ENCODE measurements at regions not wholly inside any gene's neighbourhood (a gene's known extent, or its start where the extent isn't known, plus 50 kb on each side); places are given as distances from the start of the nearest gene placed in this dataset.

DNA sequence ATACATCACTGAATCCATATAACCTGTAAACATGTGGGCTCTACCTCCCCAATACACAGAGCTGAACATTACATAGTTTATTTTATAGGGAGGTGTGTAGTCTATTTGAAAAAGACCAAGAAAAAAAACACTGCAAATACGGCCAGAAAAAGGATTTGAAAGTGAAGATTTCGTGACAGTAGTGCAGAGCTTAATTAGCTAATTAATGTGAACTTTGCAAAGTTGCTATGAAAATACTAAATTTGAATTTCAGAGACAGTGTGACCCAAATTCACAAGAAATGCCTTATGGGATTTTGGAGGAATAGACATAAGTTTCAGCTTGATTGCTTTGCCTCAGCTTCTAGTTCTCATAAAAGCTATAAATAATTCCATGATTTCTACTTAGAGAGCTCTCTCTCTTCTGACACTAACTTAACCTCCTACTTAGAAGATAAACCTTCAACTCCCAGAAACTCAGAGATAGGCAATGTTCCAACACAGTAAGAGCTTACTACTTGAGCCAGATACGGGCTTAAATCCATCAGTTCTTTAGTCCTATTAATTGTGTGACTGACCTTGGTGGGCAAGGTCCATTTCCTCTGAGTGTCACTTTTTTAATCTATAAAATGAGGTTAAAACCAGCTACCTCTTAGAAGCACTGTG, 87.3 kb upstream of the THBS1 start:
- no peak for DNase-seq (ENCODE audit: insufficient read length, low spot score)
- no peak for TF ChIP-seq CTCF (IDR thresholded peaks at IDR 0.05; ENCODE audit: insufficient read depth, missing control alignments)
- FAIRE-seq = no peak

DNA sequence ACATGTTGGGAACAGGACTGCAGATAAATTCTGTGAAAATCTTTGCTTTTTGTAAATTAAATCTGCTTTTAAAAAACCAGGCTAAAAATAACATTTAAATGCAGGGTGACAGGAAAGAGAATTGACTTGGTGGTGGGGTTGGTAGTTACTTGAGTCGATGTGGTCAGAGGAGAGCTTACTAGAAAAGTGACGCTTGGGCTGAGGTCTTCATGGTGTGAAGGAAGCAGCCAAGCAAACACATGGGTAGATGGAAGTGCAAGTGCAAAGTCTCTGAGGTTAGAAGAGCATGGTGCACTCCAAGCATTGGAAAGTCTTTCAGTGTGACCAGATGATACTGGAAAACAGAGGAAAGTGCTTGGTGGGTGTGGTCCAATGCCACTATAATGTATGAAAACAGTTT, 86.4 kb upstream of the THBS1 start:
- TF ChIP-seq CTCF (IDR thresholded peaks at IDR 0.05; ENCODE audit: insufficient read depth, missing control alignments) = no peak
- FAIRE-seq (no peak), DNase-seq (ENCODE audit: insufficient read length, low spot score) (no peak)

DNA sequence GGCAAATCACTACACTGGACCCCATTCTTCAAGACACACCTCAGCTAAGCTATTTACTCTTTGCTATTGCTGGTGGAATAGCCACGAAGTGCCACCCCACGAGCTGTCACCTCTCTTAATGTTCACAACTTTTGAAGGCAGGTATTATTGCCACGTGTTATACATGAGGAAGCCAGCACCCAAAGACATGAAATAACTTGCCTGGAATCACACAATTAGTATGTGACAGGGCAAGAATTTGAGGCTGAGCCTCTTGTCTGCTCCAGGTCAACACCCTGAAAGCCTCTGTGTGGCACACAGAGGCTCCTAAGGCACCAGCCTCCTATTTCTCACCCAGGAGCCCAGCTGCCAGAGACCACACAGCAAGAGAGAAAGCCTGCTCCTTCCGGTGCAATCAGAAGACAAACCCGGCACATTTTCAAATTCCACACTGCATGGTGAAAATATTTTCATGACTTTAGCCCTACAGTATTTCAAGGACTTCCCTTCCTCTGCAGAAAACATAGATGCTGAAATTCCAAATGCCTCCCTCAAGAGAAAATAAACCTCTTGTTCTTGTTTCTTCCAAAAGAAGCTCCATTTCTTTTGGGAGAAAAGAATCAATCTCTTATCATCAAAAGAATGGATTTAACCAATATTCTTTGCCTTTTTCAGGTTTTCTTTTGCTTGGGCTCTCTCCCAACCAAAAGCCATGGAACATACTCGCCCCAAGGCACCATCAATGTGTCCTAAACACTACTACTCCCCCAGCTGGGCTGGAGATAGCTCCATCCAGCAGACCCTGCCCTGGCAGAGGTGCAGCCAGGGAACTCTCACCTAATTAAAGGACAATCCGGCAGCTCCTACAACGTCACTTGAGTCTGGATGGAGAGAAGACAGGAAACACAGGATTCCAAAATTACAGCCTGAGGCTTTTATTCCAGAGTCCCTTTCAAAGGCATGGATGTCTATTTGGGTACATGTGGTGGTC, 84.7 kb upstream of the THBS1 start:
- DNase-seq (ENCODE audit: insufficient read length, low spot score) = no peak
- TF ChIP-seq CTCF (IDR thresholded peaks at IDR 0.05; ENCODE audit: insufficient read depth, missing control alignments) = no peak
- no peak for FAIRE-seq

GRCh38 chr15:39497016-39497758, 83.7 kb upstream of the THBS1 start:
- no peak for TF ChIP-seq CTCF (IDR thresholded peaks at IDR 0.05; ENCODE audit: insufficient read depth, missing control alignments)
- DNase-seq (ENCODE audit: insufficient read length, low spot score) (no peak), FAIRE-seq (no peak)

DNA sequence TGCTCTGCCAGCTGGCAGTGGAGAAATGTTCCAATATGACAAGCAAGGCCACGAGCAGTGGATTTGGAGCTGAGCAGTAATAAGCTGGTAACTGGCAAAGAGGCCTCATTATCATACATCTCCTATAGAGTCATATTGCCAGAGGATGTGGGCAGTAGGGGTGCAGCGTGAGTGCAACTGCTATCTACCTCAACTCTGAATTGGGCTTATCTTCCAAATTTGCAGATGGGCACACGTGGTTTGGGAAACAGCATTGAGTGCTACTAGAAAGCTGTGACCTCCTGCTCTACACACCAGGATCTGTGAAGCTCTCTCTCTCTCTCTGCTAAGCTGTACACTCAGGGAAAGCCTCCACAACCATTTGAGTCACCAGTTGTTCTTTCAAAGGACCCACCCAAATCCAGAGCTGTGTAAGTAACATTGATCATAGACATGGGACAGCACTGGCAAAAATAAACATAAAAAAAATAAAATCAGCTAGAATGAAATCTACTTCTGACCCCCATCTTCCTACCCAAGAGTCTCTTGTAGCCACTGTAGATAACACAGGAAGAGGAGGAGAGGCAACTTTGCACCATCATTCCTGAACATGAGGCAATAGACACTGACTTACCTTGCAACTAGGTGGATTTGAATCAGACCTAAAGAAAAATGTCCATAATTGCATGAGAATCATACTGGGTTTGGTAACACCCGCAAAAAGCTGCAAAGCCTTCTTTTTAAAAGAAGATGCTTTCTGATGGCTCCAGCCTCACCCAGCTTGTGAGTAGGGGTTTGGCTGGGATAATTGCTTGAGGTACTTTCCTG, 82.9 kb upstream of the THBS1 start:
- no peak for FAIRE-seq
- TF ChIP-seq CTCF (IDR thresholded peaks at IDR 0.05; ENCODE audit: insufficient read depth, missing control alignments) = no peak
- DNase-seq (ENCODE audit: insufficient read length, low spot score) = no peak

DNA sequence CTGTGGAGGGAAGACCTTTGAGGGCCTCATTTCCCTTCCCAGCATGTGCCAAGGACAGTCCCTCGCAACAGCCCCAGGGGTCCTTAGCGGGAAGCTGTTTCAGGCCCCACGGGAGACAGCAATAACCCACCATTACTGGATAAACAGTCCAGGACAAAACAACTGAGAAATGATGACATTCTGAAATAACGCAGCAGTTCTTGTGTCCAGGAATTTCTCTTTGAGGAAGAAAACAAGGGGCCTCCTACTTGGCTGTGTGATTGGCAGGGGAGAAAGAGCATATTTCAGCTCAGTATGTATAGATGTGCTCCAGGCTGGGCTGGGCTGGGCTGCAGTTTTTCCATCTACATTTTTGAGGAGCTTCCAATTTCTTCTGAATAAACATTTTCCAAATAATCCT, 82.2 kb upstream of the THBS1 start:
- FAIRE-seq = no peak
- DNase-seq (ENCODE audit: insufficient read length, low spot score) = no peak
- no peak for TF ChIP-seq CTCF (IDR thresholded peaks at IDR 0.05; ENCODE audit: insufficient read depth, missing control alignments)

Measured in D721Med (cell line).